ENCODE measurements at regions not wholly inside any gene's neighbourhood (a gene's known extent, or its start where the extent isn't known, plus 50 kb on each side); places are given as distances from the start of the nearest gene placed in this dataset.

DNA sequence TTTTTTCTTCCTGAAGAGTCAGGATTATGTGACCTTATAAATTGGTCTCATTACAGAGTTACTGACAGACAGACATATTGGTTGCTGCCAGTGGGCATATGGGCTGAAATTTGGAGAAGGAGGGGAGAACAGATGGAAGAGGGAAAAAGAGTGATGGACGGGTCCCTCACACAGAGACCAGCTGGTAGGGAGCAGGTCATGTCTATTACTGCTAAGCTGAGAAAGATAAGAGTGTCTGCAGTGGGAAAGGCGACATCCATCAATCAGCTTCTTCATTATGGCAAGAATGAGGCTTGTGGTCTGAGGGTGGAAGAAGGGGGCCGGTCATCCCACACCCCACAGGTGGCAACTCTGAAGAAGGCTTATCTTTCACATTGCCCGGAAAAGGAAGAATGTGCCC is 353.8 kb upstream of the RSPO3 start:
- DNase-seq = no peak

DNA sequence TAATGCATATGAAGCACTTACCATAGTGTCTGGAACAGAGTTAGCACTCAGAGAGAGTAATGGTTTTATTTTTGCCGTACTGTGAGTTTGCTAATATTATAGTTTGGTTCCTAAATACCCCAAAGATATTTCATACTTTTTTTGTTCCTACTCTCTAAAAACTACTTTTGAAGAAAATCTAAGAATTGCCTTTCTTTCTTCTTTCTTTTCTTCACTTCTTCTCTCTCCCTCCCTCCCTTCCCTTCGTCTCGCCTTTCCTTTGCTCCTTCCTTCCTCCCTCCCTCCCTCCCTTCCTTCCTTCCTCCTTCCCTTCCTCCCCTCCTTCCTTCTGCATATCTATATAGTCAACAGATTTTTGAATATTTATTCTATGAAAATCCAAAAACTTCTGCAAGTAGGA is 351.7 kb upstream of the RSPO3 start:
- no peak for DNase-seq

GRCh38 chr6:126767711-126768110 is 350.8 kb upstream of the RSPO3 start:
- DNase-seq = no peak

DNA sequence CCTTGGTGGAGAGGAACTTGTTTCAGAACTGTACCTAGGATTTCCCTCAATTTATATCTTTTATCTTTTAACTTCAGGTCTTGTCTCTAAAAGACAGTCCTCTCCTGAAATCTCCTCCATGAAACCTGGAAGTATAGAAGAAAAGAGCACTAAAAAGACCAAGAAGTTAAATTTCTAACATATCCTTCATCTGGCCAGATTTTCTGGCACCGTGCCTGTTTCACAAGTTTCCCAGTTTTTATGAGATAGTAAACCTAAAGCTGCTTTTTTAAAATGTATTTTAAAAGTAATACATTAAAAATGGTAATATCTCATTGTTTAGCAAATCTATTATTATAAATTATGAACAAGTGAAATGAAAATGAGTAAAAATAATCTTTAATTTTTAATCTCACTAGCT is 348.3 kb upstream of the RSPO3 start:
- DNase-seq = no peak

DNA sequence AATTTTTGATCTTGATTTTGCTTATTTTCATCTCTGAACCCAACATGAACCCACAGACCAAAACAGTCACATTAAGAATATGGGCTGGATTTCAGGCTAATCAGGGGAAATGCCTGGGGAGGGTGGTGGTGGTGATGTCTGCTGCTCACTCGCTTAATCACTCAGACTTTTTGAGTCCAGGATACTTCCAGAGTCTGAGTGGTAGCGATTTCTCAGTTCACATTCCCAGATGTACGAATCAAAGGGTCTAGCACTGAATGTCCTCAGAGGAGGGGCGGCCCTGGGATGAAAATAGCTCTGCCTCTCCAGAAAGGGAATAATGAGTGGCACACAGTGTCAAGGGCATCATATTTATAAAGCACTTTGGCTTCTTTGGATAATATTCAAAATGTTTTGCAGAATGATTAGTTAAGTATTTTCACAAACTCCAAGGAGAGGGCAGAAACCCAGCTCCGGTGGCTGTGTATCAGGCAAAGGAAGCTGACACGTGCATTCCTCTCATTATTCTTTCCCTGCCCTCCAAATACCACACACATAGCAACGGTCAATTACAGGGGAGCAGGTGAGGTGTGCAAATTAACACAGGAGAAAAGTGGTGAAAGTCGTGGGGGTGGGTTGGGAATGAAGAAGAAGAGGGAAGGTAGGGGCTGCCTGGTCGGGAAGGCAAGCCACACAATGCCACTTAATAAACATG is 345.2 kb upstream of the RSPO3 start:
- no peak for DNase-seq

GRCh38 chr6:126779331-126779730 is 339.1 kb upstream of the RSPO3 start:
- DNase-seq = no peak

GRCh38 chr6:126781582-126781981 is 336.9 kb upstream of the RSPO3 start:
- DNase-seq = no peak

DNA sequence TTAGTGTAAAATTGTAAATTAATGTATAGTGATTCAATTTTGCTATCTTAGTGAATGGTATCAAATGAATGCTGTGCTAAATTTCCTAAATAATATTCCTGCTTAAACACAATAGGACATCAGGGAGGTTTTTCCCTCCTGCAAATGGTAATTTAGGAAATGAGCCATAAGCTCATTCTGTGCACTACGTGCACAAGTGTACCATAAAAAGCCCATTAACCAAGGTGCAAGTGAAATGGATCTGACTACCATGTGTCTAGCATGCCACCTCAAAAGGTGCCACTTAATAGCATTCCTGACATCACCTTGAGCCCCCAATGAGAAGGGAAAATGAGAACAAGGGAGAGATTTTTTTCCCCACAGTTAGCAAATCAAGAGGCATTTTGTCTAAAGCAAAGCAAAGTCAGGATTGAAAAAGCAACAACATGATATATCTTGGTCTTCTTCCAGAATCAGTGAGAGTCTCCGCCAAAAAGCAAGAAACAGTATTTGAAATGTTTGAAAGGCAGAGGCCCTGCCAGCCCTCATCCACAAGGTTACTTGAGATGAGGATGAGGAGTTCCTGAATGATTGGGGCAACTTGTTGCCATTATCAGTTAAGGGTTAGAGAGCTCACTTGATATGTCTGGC is 334.2 kb upstream of the RSPO3 start:
- DNase-seq = peak; percentile 5 to 15

DNA sequence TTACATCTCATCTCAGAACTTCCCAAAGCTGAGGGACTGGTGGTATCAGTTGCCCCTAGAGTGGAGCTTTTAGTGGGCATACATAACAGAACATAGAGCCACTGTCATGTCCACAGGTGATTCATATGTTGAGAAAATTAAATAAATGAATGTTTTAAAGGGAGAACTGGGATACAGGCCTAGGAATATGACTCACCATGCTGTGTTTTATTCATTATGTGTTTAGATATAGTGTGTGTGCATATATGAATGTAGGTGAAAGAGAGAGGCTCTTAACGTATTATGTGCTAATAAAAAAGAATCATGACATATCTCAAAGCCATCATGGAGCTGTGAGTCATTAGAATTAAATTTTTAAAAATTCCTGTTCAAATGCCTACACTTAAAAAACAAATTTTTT is 332.2 kb upstream of the RSPO3 start:
- no peak for DNase-seq

DNA sequence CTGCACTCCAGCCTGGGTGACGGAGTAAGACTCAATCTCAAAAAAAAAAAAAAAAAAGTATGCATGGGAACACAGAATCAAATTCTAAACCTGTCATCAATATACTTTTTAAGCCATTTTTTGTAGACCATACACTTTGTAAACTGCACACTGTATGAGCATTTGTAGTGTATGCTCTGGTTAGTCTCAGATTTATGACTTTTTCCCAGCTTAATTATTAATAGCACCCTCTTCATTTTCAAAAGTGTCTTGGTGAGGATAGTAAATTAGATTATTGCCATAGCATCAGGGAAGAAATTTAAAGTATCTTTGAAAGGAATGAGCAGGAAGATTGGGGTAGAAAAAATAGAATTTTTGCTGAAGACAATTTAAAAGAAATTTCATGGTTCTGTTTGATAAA is 330.8 kb upstream of the RSPO3 start:
- DNase-seq = no peak

DNA sequence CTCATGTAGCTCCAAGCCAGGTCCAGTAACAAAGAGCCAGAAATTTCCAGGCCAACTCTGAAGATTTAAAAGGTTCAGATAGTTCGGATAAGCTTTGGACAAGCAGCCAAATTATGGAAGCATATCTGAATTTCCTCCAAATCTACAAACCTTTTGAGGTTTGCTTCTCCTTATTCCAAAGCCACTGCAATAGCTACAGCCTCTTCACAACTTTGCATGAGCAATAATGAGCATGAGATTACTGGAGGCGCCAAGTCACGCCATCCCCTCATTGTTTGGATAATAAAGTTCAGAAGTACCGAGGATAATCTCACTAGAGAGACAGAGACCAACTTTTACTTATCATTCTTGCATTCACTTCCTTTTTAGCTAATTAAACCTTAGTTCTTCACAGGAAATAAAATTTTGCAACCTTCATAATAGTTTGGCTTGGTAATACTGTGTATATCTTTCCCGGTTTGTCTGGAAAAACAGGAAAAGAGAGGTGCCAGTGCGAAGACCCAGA is 329.6 kb upstream of the RSPO3 start:
- DNase-seq = no peak

DNA sequence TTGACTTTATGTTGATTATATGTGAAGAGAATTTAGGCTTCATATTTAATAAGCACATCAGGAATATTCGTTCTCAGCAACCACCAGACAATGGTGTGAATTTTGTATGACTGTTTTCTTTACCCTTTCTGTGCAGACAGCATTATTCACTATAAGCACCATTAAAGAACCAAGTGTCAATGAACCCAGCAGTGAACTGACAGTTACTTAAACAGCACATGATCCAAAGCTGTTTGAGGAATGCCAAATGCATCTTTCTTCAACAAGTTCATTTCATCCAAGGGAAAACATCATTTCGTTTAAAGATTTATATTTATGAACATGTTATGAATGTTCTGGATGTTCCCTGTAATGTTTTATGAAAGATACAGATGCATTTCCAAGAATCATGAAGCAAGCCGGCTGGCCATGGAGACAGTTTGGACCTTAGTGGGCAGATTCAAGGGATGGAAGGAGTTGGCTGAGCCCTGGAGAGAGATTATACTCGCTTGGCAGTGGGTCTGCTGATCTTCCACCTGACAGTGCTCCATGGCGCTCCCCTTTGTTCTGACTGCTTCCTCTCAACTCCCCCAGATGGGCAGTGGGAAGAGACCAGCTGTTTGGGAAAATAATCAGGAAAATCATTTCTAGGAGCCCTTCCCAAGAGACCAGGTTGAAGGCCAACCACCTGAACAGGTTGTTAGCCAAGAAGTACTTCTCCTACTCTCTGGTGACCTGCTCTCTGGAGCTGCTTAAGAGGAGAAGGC is 326.0 kb upstream of the RSPO3 start:
- DNase-seq = no peak

DNA sequence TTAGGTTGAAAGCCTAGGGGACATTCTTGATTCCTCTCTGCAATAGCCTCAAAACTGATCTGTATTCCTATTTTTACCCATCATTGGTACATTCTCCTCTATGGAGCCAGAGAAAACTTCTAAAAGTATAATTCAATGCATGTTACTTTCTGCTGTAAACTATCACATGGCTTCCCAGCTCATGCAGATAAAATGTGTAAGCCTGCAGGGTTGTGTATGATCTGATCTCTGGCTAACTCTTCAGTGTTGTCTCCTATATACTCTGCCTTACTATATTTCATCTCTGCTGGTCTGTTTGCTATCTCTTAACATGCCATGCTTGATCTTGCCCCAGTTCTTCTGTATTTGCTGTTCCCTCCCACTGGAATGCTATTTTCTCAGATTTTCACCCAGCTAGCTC is 323.3 kb upstream of the RSPO3 start:
- no peak for DNase-seq

DNA sequence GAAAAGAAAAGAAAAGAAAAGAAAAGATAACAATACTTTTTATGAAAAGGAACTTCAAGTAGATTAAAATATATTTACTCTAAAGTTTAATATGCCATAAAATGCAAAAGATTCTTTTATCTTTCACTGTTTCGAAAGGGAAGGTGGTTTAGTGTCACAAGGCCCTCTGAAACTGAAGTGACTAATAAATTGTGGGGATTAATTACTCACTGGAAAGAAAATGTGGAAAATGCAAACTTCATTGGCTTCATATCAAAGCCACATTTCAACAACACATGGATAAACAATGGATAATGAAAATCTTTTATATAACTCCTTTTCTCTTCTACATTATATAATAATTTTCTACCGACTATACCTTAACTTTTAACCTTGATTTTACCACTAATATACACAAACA is 320.5 kb upstream of the RSPO3 start:
- no peak for DNase-seq

DNA sequence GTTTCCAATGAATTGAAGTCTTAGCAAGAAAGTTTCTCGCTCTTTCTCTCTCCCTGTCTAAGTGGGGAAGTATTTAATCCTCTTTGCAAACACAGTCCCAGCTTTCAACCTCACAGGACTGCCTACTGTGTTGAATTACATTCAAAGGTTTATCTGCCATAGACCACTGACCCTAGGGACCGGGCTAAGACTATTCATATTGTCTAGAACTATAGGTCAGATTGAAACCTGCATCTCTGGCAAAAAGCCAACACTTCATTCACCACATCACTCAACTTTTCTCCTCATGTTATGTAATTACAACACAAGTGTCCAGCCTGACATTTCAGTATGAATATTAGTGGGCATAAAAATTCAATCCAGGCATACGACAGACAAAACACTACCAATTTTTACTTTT is 314.7 kb upstream of the RSPO3 start:
- DNase-seq = no peak

- peak in 1 of 2 experiments; percentile 16 for DNase-seq
Measured at GRCh38 chr6:126804332-126805064, 314.0 kb upstream of the RSPO3 start.

- no peak for DNase-seq
Measured at GRCh38 chr6:126805861-126806260, 312.6 kb upstream of the RSPO3 start.

GRCh38 chr6:126807876-126808275 is 310.6 kb upstream of the RSPO3 start:
- no peak for DNase-seq

DNA sequence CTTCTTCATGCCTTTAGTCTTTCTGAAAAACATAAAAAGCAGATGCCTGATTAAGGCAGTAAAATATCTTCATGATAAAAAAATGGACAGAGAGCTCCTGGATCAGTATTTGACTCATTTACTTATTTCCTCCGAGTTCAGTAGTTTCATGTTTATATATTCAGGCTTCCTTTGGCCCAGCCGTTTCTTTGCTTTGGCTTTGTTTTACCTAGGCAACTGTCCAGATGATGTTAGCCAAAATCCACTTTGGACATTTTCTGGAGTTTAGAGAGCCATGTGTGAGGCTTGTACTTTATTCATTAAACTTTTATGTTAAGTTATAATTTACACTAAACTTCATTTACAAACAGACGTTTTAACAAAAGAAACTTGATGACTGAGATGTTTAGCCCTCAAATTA is 307.1 kb upstream of the RSPO3 start:
- DNase-seq = no peak

- DNase-seq = no peak
Measured at GRCh38 chr6:126812010-126812409, 306.5 kb upstream of the RSPO3 start.

DNA sequence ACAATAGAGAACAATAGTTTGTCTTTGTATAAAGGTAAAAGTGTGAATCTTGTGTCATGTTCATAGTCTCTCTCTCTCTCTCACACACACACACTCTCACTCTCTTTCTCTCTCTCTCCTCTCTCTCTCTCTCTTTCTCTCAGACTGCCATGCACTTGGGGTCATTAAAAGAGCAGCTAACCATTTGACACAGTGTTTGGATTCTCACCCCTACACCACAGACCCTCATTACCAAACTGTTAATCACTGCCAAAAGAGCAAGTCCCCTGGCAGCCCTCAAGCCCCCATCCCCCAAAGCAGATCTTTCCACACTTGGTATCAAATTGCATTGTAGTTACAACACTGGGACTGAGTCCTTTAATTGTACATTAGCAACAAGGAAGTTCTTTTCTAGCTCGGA is 305.8 kb upstream of the RSPO3 start:
- no peak for DNase-seq

DNA sequence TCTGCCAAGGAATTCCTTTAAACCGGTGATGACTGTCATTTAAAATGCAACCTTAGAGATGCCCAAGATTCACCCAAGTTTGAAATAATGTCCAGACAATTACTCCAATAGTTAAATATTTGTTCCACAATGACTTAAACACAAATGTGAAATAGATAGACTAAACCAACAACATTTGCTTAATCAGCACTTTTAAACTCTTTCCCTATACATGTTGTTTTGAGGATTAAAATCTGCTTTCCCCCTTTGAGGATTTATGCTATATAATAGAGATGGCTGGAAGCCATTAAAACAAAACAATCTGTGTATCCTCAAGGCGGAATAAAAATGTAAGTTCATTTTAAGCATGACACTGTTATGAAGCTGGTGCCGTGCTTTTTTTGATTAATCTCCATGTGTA is 297.8 kb upstream of the RSPO3 start:
- no peak for DNase-seq

DNA sequence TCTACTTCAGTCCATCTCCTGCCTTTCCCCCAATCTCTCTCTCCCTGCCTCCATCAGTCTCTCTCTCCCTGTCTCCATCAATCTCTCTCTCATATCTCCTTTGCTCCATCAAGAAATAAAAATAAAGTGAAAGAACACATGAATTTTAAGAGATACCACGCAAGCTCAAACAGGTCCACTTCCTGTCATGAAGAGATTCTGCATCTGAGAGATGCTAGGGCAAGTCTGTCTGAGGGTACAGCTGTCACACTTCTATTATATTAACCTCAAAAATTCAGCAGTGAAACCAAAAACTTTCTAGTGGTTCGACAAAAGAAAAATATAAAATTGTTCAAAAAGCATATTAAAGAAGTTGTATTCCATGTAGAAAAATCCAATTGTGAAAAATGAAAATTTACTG is 296.8 kb upstream of the RSPO3 start:
- DNase-seq = no peak
